Astrocyte (in vitro differentiated cells and primary cell): ENCODE measurements at regions not wholly inside any gene's neighbourhood (a gene's known extent, or its start where the extent isn't known, plus 50 kb on each side); places are given as distances from the start of the nearest gene placed in this dataset.

Experiments used
- DNase-seq: peaks from one replicate; pipeline ENCODE4 v3.0.0-alpha.2; 2010; ENCODE audit warnings: low read depth
- FAIRE-seq: peaks from 2 replicates; lab custom pipeline; 2011; peaks lifted over from hg19 to GRCh38; lab: Jason Lieb, UNC
- H2AFZ ChIP-seq: 2 replicates; pipeline ENCODE4 v1.6.0; 2012; ENCODE audit warnings: low read depth, low read length, inconsistent platforms
- H3K27ac ChIP-seq: 2 replicates; pipeline ENCODE4 v1.5.1; 2011; ENCODE audit warnings: low read depth, low read length, inconsistent platforms
- H3K27me3 ChIP-seq: 2 replicates; pipeline ENCODE4 v1.6.0; 2011; ENCODE audit warnings: low read length, inconsistent platforms; ENCODE audit not compliant: insufficient read depth
- H3K36me3 ChIP-seq: 2 replicates; pipeline ENCODE4 v1.5.1; 2011; ENCODE audit warnings: low read length, inconsistent platforms; ENCODE audit not compliant: insufficient read depth
- H3K4me1 ChIP-seq: 2 replicates; pipeline ENCODE4 v1.5.1; 2011; ENCODE audit warnings: low read length, inconsistent platforms; ENCODE audit not compliant: insufficient read depth
- H3K4me2 ChIP-seq: 2 replicates; pipeline ENCODE4 v1.6.0; 2012; ENCODE audit warnings: low read length, inconsistent platforms
- H3K4me3 ChIP-seq: 2 replicates; pipeline ENCODE4 v1.5.1; 2011; ENCODE audit warnings: low read depth, mild to moderate bottlenecking, low read length, inconsistent platforms; ENCODE audit not compliant: insufficient read depth
- H3K79me2 ChIP-seq: 2 replicates; pipeline ENCODE4 v1.6.0; 2012; ENCODE audit warnings: mild to moderate bottlenecking, low read length, inconsistent platforms; ENCODE audit not compliant: insufficient read depth
- H3K9ac ChIP-seq: 2 replicates; pipeline ENCODE4 v1.6.0; 2012; ENCODE audit warnings: mild to moderate bottlenecking, low read length, inconsistent platforms
- H3K9me3 ChIP-seq: 2 replicates; pipeline ENCODE4 v1.5.1; 2012; ENCODE audit warnings: low read depth, mild to moderate bottlenecking, low read length, inconsistent platforms; ENCODE audit not compliant: insufficient read depth
- H4K20me1 ChIP-seq: 2 replicates; pipeline ENCODE4 v1.6.0; 2012; ENCODE audit warnings: low read length, inconsistent platforms; ENCODE audit not compliant: insufficient read depth
- H3K27ac Mint-ChIP-seq: one replicate; pipeline ENCODE4 v1.8.0; 2021; ENCODE audit warnings: mild to moderate bottlenecking, mixed read lengths; ENCODE audit not compliant: unreplicated experiment
- H3K27me3 Mint-ChIP-seq: one replicate; pipeline ENCODE4 v1.8.0; 2021; ENCODE audit warnings: low read depth, mixed read lengths; ENCODE audit not compliant: unreplicated experiment
- H3K36me3 Mint-ChIP-seq: one replicate; pipeline ENCODE4 v1.8.0; 2021; ENCODE audit warnings: low read depth, mixed read lengths; ENCODE audit not compliant: unreplicated experiment
- H3K4me1 Mint-ChIP-seq: one replicate; pipeline ENCODE4 v1.8.0; 2021; ENCODE audit warnings: low read depth, mixed read lengths; ENCODE audit not compliant: unreplicated experiment
- H3K4me3 Mint-ChIP-seq: one replicate; pipeline ENCODE4 v1.8.0; 2021; ENCODE audit warnings: mild to moderate bottlenecking, moderate library complexity, mixed read lengths; ENCODE audit not compliant: unreplicated experiment
- H3K9me3 Mint-ChIP-seq: one replicate; pipeline ENCODE4 v1.8.0; 2021; ENCODE audit warnings: mild to moderate bottlenecking, mixed read lengths; ENCODE audit not compliant: unreplicated experiment
- CTCF ChIP-seq: IDR thresholded peaks from 2 replicates; pipeline ENCODE4 v1.5.1; 2011; ENCODE audit warnings: low read depth, mild to moderate bottlenecking, inconsistent platforms, low read length, moderate library complexity; ENCODE audit not compliant: insufficient read depth
- EZH2 ChIP-seq: IDR thresholded peaks from 2 replicates; pipeline ENCODE4 v1.6.1; 2012; ENCODE audit warnings: mild to moderate bottlenecking, low read length, inconsistent platforms; ENCODE audit not compliant: insufficient read depth

DNA sequence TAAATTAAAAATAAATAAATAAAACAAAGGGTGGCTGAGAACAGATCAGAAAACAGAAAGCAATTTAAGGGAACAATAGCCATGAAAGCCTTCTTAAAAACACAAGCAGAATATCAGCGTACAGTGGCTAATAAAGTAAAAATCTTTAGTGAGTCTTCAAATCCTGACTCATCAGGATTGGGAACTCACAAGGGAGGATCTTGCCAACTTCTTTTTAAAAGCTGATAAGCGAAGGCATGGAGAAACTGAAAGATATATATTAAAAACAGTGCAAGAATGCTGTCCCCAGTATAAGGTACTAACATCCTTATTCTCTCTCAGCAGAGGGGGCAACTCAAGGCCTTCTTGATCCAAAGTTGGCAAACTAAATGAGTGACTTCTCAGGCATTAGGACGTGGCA, 180.1 kb downstream of the DHX15 start:
- DNase-seq: peak; percentile 53
- H3K9me3 ChIP-seq: no peaks in the 10 kb centered on the region
- Mint-ChIP-seq H3K4me1 (no peaks in the 10 kb centered on the region), H3K36me3 (no peaks in the 10 kb centered on the region), H3K27ac (no peak overlapping the region), H3K9me3 (no peaks in the 10 kb centered on the region), H3K4me3 (no peak overlapping the region), H3K27me3 (peaks cover 2% of the 10 kb centered on the region)
- H3K4me2 ChIP-seq: no peak overlapping the region
- H4K20me1 ChIP-seq: no peaks in the 10 kb centered on the region
- H3K4me1 ChIP-seq: no peaks in the 10 kb centered on the region
- peaks cover 4% of the 10 kb centered on the region for H3K27me3 ChIP-seq
- FAIRE-seq: no peak
- no peak overlapping the region for H2AFZ ChIP-seq
- no peak overlapping the region for H3K9ac ChIP-seq
- no peak overlapping the region for H3K4me3 ChIP-seq
- no peak for TF ChIP-seq CTCF
- no peak for TF ChIP-seq EZH2
- H3K79me2 ChIP-seq: no peaks in the 10 kb centered on the region
- no peaks in the 10 kb centered on the region for H3K36me3 ChIP-seq
- no peak overlapping the region for H3K27ac ChIP-seq

DNA sequence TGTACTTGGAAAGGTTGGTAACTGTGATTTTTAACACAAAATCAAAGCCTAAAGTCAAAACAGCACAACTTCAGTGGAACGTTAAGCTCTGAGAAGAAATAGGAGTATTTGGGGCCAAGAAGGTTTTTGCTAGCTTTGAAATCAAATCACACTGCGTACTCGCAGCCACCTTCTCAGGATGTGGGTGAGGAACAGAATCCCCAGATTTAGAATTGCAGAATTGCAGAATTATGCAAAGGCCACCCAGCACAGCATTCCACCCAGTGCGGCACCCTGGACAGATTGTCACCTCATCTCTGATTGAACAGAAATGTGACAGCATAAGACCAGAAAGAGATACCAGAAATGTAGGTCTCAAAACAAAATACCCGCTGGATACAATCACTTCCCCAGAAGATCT, 181.1 kb downstream of the DHX15 start:
- Histone ChIP-seq H4K20me1 (no peaks in the 10 kb centered on the region), H3K27me3 (peaks cover 4% of the 10 kb centered on the region), H3K4me3 (no peak overlapping the region), H3K79me2 (no peaks in the 10 kb centered on the region), H3K4me2 (no peak overlapping the region), H3K9me3 (no peaks in the 10 kb centered on the region), H3K4me1 (no peaks in the 10 kb centered on the region), H2AFZ (no peak overlapping the region), H3K36me3 (no peaks in the 10 kb centered on the region), H3K27ac (no peak overlapping the region), H3K9ac (no peak overlapping the region)
- no peak overlapping the region for H3K27ac Mint-ChIP-seq
- no peaks in the 10 kb centered on the region for H3K36me3 Mint-ChIP-seq
- H3K4me1 Mint-ChIP-seq: peaks cover 7% of the 10 kb centered on the region
- H3K9me3 Mint-ChIP-seq: no peaks in the 10 kb centered on the region
- TF ChIP-seq EZH2: no peak
- TF ChIP-seq CTCF: no peak
- H3K27me3 Mint-ChIP-seq: peaks cover 2% of the 10 kb centered on the region
- FAIRE-seq: no peak
- H3K4me3 Mint-ChIP-seq: no peak overlapping the region
- no peak for DNase-seq

GRCh38 chr4:24400537-24400936, 183.8 kb downstream of the DHX15 start:
- Mint-ChIP-seq H3K27ac (no peak overlapping the region), H3K4me3 (no peak overlapping the region), H3K27me3 (no peaks in the 10 kb centered on the region), H3K9me3 (no peaks in the 10 kb centered on the region), H3K4me1 (peaks cover 7% of the 10 kb centered on the region), H3K36me3 (no peaks in the 10 kb centered on the region)
- H4K20me1 ChIP-seq: no peaks in the 10 kb centered on the region
- no peak for TF ChIP-seq EZH2
- no peak for TF ChIP-seq CTCF
- H2AFZ ChIP-seq: no peak overlapping the region
- no peak overlapping the region for H3K9ac ChIP-seq
- H3K27me3 ChIP-seq: no peaks in the 10 kb centered on the region
- no peak overlapping the region for H3K27ac ChIP-seq
- H3K9me3 ChIP-seq: no peaks in the 10 kb centered on the region
- DNase-seq: no peak
- no peak overlapping the region for H3K4me3 ChIP-seq
- H3K79me2 ChIP-seq: no peaks in the 10 kb centered on the region
- no peaks in the 10 kb centered on the region for H3K4me1 ChIP-seq
- no peak overlapping the region for H3K4me2 ChIP-seq
- no peak for FAIRE-seq
- no peaks in the 10 kb centered on the region for H3K36me3 ChIP-seq
